ENCODE measurements at regions not wholly inside any gene's neighbourhood (a gene's known extent, or its start where the extent isn't known, plus 50 kb on each side); places are given as distances from the start of the nearest gene placed in this dataset.

- TF ChIP-seq, protein P1, sequence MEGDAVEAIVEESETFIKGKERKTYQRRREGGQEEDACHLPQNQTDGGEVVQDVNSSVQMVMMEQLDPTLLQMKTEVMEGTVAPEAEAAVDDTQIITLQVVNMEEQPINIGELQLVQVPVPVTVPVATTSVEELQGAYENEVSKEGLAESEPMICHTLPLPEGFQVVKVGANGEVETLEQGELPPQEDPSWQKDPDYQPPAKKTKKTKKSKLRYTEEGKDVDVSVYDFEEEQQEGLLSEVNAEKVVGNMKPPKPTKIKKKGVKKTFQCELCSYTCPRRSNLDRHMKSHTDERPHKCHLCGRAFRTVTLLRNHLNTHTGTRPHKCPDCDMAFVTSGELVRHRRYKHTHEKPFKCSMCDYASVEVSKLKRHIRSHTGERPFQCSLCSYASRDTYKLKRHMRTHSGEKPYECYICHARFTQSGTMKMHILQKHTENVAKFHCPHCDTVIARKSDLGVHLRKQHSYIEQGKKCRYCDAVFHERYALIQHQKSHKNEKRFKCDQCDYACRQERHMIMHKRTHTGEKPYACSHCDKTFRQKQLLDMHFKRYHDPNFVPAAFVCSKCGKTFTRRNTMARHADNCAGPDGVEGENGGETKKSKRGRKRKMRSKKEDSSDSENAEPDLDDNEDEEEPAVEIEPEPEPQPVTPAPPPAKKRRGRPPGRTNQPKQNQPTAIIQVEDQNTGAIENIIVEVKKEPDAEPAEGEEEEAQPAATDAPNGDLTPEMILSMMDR (IDR thresholded peaks at IDR 0.05) = no peak
- TF ChIP-seq EZH2 (IDR thresholded peaks at IDR 0.05; ENCODE audit: borderline replicate concordance, insufficient read depth, low read depth, low read length, poor library complexity, severe bottlenecking) = no peak
These were observed 134.0 kb upstream of the NCK2 start for GRCh38 chr2:105610576-105611332.
